ENCODE measurements at regions not wholly inside any gene's neighbourhood (a gene's known extent, or its start where the extent isn't known, plus 50 kb on each side); places are given as distances from the start of the nearest gene placed in this dataset.

GRCh38 chr4:110305455-110305854 lies 107.0 kb upstream of the ELOVL6 start:
- TF ChIP-seq CREB1 (IDR thresholded peaks at IDR 0.05; ENCODE audit: low read depth), result no peak
- TF ChIP-seq NFIC (IDR thresholded peaks at IDR 0.05), result no peak
- TF ChIP-seq YY1 (IDR thresholded peaks at IDR 0.05; ENCODE audit: low read depth), result no peak
- TF ChIP-seq FOXM1 (IDR thresholded peaks at IDR 0.05; ENCODE audit: borderline replicate concordance, low read depth), result no peak
- no peak for TF ChIP-seq TAF1 (IDR thresholded peaks at IDR 0.05; ENCODE audit: low read depth)
- no peak for TF ChIP-seq TCF12 (IDR thresholded peaks at IDR 0.05; ENCODE audit: low read depth)
- no peak for TF ChIP-seq EP300 (IDR thresholded peaks at IDR 0.05; ENCODE audit: borderline replicate concordance)
- TF ChIP-seq ZBTB7A (IDR thresholded peaks at IDR 0.05; ENCODE audit: low read depth), result no peak
- TF ChIP-seq REST (IDR thresholded peaks at IDR 0.05; ENCODE audit: low read depth), result no peak
- TF ChIP-seq RAD21 (IDR thresholded peaks at IDR 0.05; ENCODE audit: low read depth), result no peak
- no peak for TF ChIP-seq EGR1 (IDR thresholded peaks at IDR 0.05)
- TF ChIP-seq MAX (IDR thresholded peaks at IDR 0.05), result no peak
- no peak for TF ChIP-seq TEAD4 (IDR thresholded peaks at IDR 0.05)
- no peak for TF ChIP-seq USF1 (IDR thresholded peaks at IDR 0.05)
- no peak for TF ChIP-seq CEBPB (IDR thresholded peaks at IDR 0.05)

GRCh38 chr4:110296892-110297291 lies 98.5 kb upstream of the ELOVL6 start:
- TF ChIP-seq YY1 (IDR thresholded peaks at IDR 0.05; ENCODE audit: low read depth) (no peak), ZBTB7A (IDR thresholded peaks at IDR 0.05; ENCODE audit: low read depth) (no peak)

GRCh38 chr4:110294165-110294564 lies 95.8 kb upstream of the ELOVL6 start:
- TF ChIP-seq REST (IDR thresholded peaks at IDR 0.05; ENCODE audit: low read depth), result no peak
- TF ChIP-seq TAF1 (IDR thresholded peaks at IDR 0.05; ENCODE audit: low read depth), result no peak
- no peak for TF ChIP-seq USF1 (IDR thresholded peaks at IDR 0.05)
- no peak for TF ChIP-seq EP300 (IDR thresholded peaks at IDR 0.05; ENCODE audit: borderline replicate concordance)
- no peak for TF ChIP-seq ZBTB7A (IDR thresholded peaks at IDR 0.05; ENCODE audit: low read depth)
- no peak for TF ChIP-seq TCF12 (IDR thresholded peaks at IDR 0.05; ENCODE audit: low read depth)
- TF ChIP-seq RAD21 (IDR thresholded peaks at IDR 0.05; ENCODE audit: low read depth), result no peak
- TF ChIP-seq YY1 (IDR thresholded peaks at IDR 0.05; ENCODE audit: low read depth), result no peak
- TF ChIP-seq MAX (IDR thresholded peaks at IDR 0.05), result no peak
- TF ChIP-seq CEBPB (IDR thresholded peaks at IDR 0.05), result no peak
- no peak for TF ChIP-seq NFIC (IDR thresholded peaks at IDR 0.05)
- TF ChIP-seq TEAD4 (IDR thresholded peaks at IDR 0.05), result no peak
- no peak for TF ChIP-seq CREB1 (IDR thresholded peaks at IDR 0.05; ENCODE audit: low read depth)
- no peak for TF ChIP-seq EGR1 (IDR thresholded peaks at IDR 0.05)

GRCh38 chr4:110292994-110293744 lies 94.8 kb upstream of the ELOVL6 start:
- TF ChIP-seq MAX (IDR thresholded peaks at IDR 0.05), result no peak
- no peak for TF ChIP-seq FOXM1 (IDR thresholded peaks at IDR 0.05; ENCODE audit: borderline replicate concordance, low read depth)
- TF ChIP-seq NFIC (IDR thresholded peaks at IDR 0.05), result no peak
- no peak for TF ChIP-seq ZBTB7A (IDR thresholded peaks at IDR 0.05; ENCODE audit: low read depth)
- TF ChIP-seq CREB1 (IDR thresholded peaks at IDR 0.05; ENCODE audit: low read depth), result no peak
- no peak for TF ChIP-seq USF1 (IDR thresholded peaks at IDR 0.05)
- TF ChIP-seq TCF12 (IDR thresholded peaks at IDR 0.05; ENCODE audit: low read depth), result no peak
- TF ChIP-seq REST (IDR thresholded peaks at IDR 0.05; ENCODE audit: low read depth), result no peak
- no peak for TF ChIP-seq EP300 (IDR thresholded peaks at IDR 0.05; ENCODE audit: borderline replicate concordance)
- TF ChIP-seq CEBPB (IDR thresholded peaks at IDR 0.05), result no peak
- TF ChIP-seq YY1 (IDR thresholded peaks at IDR 0.05; ENCODE audit: low read depth), result no peak
- no peak for TF ChIP-seq TEAD4 (IDR thresholded peaks at IDR 0.05)
- TF ChIP-seq TAF1 (IDR thresholded peaks at IDR 0.05; ENCODE audit: low read depth), result no peak
- no peak for TF ChIP-seq EGR1 (IDR thresholded peaks at IDR 0.05)
- TF ChIP-seq RAD21 (IDR thresholded peaks at IDR 0.05; ENCODE audit: low read depth), result no peak
